ENCODE measurements at regions not wholly inside any gene's neighbourhood (a gene's known extent, or its start where the extent isn't known, plus 50 kb on each side); places are given as distances from the start of the nearest gene placed in this dataset.

DNA sequence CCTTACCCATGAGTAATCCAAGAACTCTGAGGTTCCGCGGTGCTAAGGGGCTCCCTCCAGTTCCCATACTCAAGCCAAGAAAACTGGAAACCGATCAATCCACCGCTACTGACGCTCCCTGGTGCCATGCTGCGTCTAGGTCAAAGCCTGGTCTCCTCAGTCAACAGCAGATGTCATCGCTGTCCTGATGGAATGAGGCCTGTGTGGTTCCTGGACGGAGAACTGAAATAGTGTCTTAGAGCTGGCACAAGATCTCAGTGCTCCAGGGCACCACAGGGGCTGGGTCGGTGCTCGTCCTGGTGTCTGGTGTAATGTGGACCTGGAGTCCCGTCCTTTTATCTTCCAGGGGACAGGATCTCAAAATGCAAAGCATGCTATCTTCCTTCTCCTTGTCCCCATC lies 373.9 kb upstream of the CFAP20DC start:
- TF ChIP-seq RAD21 (IDR thresholded peaks at IDR 0.05; ENCODE audit: insufficient read depth, low read depth, low read length): peak; percentile 18; the same call in 1 of the 2 replicates
- TF ChIP-seq SP1 (IDR thresholded peaks at IDR 0.05; ENCODE audit: low read depth, low read length): no peak
- ATAC-seq (no peak), FAIRE-seq (no peak), DNase-seq (ENCODE audit: low read depth, low spot score) (no peak)
- intact Hi-C loops (cut with micrococcal nuclease; ENCODE audit: unreplicated experiment): no loop called here
- no peaks in the 10 kb centered on the region for H4K20me1 ChIP-seq (ENCODE audit: control insufficient read depth, insufficient read depth)
- ChIA-PET CTCF (interaction anchor here (2.3 to 2.9 kb wide), 3 partner anchors 17 to 109 kb away, joined by 7 to 24 read pairs (median 9); no protein-coding TSS in a partner anchor), POLR2A (interaction anchor here (0.6 to 1.7 kb wide), 3 partner anchors 11 to 948 kb away, joined by 3 to 5 read pairs (median 4); no protein-coding TSS in a partner anchor), SMC1A (ENCODE audit: uncharacterized antibody, unreplicated experiment) (interaction anchor here (0.8 to 2.4 kb wide), 12 partner anchors 9 to 433 kb away, joined by 3 to 12 read pairs (median 4); no protein-coding TSS in a partner anchor), RAD21 (ENCODE audit: unreplicated experiment) (interaction anchor here (1.0 kb wide), 1 partner anchor 13 kb away, joined by 3 read pairs; no protein-coding TSS in a partner anchor)
- H3K36me3 ChIP-seq (ENCODE audit: control insufficient read depth in 2 of 2, insufficient read depth in 2 of 2, low read length in 1 of 2): no peaks in the 10 kb centered on the region
- H3K9ac ChIP-seq (ENCODE audit: control insufficient read depth, insufficient read depth, low read length): no peak overlapping the region
- H3K4me2 ChIP-seq (ENCODE audit: control insufficient read depth, insufficient read depth): no peak overlapping the region
- in situ Hi-C loops (cut with MboI): no loop called here
- H3K4me1 ChIP-seq (ENCODE audit: control insufficient read depth, insufficient read depth, low read length): peaks cover 24% of the 10 kb centered on the region
- no peaks in the 10 kb centered on the region for H3K27me3 ChIP-seq (replicated peaks in 1 of 2; ENCODE audit: control insufficient read depth in 2 of 2, insufficient read depth in 2 of 2, low read length in 1 of 2)
- H3K27ac ChIP-seq (ENCODE audit: control insufficient read depth, insufficient read depth): no peak overlapping the region
- no peak overlapping the region for H2AFZ ChIP-seq (ENCODE audit: control insufficient read depth, low read depth, low read length)
- H3K9me3 ChIP-seq (replicated peaks; ENCODE audit: control insufficient read depth, insufficient read depth, low read length): no peaks in the 10 kb centered on the region; the same call in 2 of the 3 replicates
- 58% methylated on average over 11 of the region's 11 CpGs for WGBS (ENCODE audit: insufficient coverage, insufficient replicate concordance, low lambda C conversion rate, missing lambda C conversion rate)
- no TSS peak for BruUV-seq (replicated peaks)
- no peak overlapping the region for H3K4me3 ChIP-seq
- no peaks in the 10 kb centered on the region for H3K79me2 ChIP-seq (ENCODE audit: control insufficient read depth, insufficient read depth, low read length)

DNA sequence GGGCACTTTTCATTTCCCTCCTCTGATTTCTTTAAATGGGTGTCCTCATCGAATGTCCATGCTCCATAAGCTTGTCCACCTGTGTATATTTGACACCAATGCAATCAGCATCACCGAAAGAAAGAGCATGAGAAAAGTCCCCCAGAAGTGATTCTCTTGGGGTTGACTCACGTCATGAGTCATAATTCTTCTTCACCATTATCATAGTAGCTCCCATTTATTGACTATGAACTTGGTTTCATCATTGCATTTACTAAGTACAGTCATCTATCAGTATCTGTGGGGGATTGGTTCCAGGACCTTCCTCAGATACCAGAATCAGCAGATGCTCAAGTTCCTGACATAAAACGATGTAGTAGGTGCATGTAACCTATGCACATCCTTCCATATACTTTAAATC lies 372.5 kb upstream of the CFAP20DC start:
- TF ChIP-seq JUNB (IDR thresholded peaks at IDR 0.05) (peak; percentile 72), NFIC (IDR thresholded peaks at IDR 0.05; ENCODE audit: low read depth, low read length) (peak; percentile 19; the same call in 1 of the 2 replicates), CREM (IDR thresholded peaks at IDR 0.05; ENCODE audit: low read depth) (0 out of 2 replicates have a peak, but pooled peaks have one; percentile 34), SREBF2 (IDR thresholded peaks at IDR 0.05; ENCODE audit: low read length) (no peak), RUNX3 (IDR thresholded peaks at IDR 0.05; ENCODE audit: low read length) (peak; percentile 7; the same call in 1 of the 2 replicates)
- H3K9me3 ChIP-seq (replicated peaks; ENCODE audit: control insufficient read depth, insufficient read depth, low read length): no peaks in the 10 kb centered on the region; the same call in 2 of the 3 replicates
- H3K4me3 ChIP-seq: no peak overlapping the region
- no peaks in the 10 kb centered on the region for H4K20me1 ChIP-seq (ENCODE audit: control insufficient read depth, insufficient read depth)
- H3K4me2 ChIP-seq (ENCODE audit: control insufficient read depth, insufficient read depth): no peak overlapping the region
- RAD21 ChIA-PET (ENCODE audit: unreplicated experiment): no interaction called here
- H3K27me3 ChIP-seq (replicated peaks in 1 of 2; ENCODE audit: control insufficient read depth in 2 of 2, insufficient read depth in 2 of 2, low read length in 1 of 2): no peaks in the 10 kb centered on the region
- WGBS (ENCODE audit: insufficient coverage, insufficient replicate concordance, low lambda C conversion rate, missing lambda C conversion rate): 22% methylated on average over 4 of the region's 4 CpGs
- BruUV-seq (replicated peaks): no TSS peak
- H3K4me1 ChIP-seq (ENCODE audit: control insufficient read depth, insufficient read depth, low read length): peaks cover 24% of the 10 kb centered on the region
- intact Hi-C loops (cut with micrococcal nuclease; ENCODE audit: unreplicated experiment): no loop called here
- FAIRE-seq (no peak), ATAC-seq (peak; percentile 32), DNase-seq (ENCODE audit: low read depth, low spot score) (no peak)
- no peak overlapping the region for H3K9ac ChIP-seq (ENCODE audit: control insufficient read depth, insufficient read depth, low read length)
- in situ Hi-C loops (cut with MboI): no loop called here
- CTCF ChIA-PET: no interaction called here
- H2AFZ ChIP-seq (ENCODE audit: control insufficient read depth, low read depth, low read length): no peak overlapping the region
- SMC1A ChIA-PET (ENCODE audit: uncharacterized antibody, unreplicated experiment): interaction anchor here (0.9 to 2.4 kb wide), 7 partner anchors 11 to 106 kb away, joined by 3 to 5 read pairs (median 3); no protein-coding TSS in a partner anchor
- POLR2A ChIA-PET: interaction anchor here (0.7 kb wide), 1 partner anchor 9 kb away, joined by 3 read pairs; no protein-coding TSS in a partner anchor
- no peak overlapping the region for H3K27ac ChIP-seq (ENCODE audit: control insufficient read depth, insufficient read depth)
- H3K36me3 ChIP-seq (ENCODE audit: control insufficient read depth in 2 of 2, insufficient read depth in 2 of 2, low read length in 1 of 2): no peaks in the 10 kb centered on the region
- no peaks in the 10 kb centered on the region for H3K79me2 ChIP-seq (ENCODE audit: control insufficient read depth, insufficient read depth, low read length)
